HG03103 (cell line): ENCODE measurements at regions not wholly inside any gene's neighbourhood (a gene's known extent, or its start where the extent isn't known, plus 50 kb on each side); places are given as distances from the start of the nearest gene placed in this dataset.
"Not testable (repeated sequence)": the region's sequence is repeated elsewhere in the genome, so short reads cannot be mapped to it uniquely, and the experiment has no call there.

ENCODE experiments used
- ATAC-seq: cut with Tn5 transposase; IDR thresholded peaks from one replicate; pipeline ENCODE4 v1.9.1; 2021; ENCODE audit warnings: low read depth; ENCODE audit not compliant: unreplicated experiment

DNA sequence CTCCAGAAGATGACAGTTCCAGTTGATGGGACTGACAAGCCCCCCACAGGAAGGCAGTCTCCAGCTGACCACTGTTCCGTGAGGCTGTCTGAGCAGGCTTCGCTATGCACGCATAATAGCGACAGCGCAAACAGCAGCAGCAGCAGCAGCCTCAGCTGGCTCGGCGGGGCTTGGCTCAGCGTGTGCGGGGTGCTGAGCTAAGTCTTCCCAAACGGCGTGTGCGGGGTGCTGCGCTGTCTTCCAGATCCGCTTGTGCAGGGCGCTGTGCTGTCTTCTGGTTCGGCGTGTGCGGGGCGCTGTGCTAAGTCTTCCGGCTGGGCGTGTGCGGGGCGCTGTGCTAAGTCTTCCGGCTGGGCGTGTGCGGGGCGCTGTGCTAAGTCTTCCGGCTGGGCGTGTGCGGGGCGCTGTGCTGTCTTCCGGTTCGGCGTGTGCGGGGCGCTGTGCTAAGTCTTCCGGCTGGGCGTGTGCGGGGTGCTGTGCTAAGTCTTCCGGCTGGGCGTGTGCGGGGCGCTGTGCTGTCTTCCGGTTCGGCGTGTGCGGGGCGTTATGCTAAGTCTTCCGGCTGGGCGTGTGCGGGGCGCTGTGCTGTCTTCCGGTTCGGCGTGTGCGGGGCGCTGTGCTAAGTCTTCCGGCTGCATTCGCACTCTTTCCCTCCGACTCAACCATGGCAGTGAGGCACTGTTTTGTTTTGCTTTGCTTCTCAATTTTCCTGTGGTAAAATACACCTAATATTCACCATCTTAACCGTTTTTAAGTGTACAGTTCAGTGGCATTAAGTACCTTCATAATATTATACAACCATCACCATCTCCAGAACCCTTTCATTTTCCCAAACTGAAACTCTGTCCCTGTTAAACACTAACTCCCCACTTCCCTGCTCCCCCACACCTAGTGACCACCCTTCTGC lies 156.1 kb downstream of the BMP7 start:
- not testable (repeated sequence) for ATAC-seq

DNA sequence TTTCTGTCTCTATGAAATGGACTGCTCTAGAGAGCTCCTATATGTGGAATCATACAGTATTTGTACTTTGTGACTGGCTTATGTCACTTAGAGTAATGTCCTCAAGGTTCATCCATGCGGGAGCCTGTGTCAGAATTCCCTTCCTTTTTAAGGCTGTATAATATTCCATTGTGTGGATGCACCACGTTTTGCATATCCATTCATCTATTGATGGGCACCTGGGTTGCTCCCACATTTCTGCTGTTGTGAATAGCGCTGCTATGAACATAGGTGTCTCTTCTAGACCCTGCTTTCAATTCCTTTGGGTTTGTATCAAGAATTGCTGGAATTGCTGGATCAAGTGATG lies 155.4 kb downstream of the BMP7 start:
- no peak for ATAC-seq

- no peak for ATAC-seq
Observed at GRCh38 chr20:57112448-57112847, 154.0 kb downstream of the BMP7 start.

GRCh38 chr20:57114290-57115005 lies 152.0 kb downstream of the BMP7 start:
- ATAC-seq = no peak

DNA sequence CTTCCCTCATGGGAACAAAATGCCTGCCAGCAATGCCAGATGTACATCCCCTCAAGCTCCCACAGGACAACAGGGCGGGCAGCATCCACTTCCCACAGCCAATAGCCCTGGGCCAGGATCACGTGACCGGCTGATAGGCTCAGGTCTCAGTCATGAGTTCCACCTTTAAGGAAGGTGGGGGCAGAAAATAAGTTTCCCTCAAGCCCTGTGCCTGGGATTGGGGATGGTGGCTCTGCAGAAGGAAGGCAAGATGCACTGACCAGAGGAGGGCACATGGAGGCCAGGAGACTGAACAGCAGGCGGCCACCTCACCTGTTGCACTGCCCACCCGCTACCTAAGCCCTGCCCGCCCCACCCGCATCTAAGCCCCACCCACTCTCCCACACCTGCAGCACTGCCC lies 149.1 kb downstream of the BMP7 start:
- no peak for ATAC-seq

DNA sequence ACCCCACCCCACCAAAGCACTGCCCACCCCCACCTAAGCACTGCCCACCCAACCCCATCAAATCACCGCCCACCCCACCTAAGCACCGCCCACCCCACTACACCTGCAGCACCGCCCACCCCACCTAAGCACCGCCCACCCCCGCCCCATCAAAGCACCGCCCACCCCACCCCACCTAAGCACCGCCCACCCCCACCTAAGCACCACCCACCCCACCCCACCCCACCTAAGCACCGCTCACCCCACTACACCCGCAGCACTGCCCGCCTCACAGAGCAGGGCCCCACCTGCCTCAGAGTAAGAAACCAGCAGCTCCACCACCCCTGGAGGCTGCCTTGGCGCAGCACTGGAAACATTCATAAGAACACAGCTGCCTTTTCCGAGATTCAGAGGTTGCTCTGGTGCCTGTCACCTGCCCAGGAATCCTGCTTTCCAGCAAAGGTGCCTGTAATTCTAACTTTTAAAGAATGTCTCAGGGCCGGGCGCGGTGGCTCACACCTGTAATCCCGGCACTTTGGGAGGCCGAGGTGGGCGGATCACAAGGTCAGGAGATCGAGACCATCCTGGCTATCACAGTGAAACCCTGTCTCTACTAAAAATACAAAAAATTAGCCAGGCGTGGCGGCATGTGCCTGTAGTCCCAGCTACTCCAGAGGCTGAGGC lies 148.2 kb downstream of the BMP7 start:
- no peak for ATAC-seq
